DMS53 (cell line): ENCODE measurements at regions not wholly inside any gene's neighbourhood (a gene's known extent, or its start where the extent isn't known, plus 50 kb on each side); places are given as distances from the start of the nearest gene placed in this dataset.

Source experiments
- DNase-seq: peaks from one replicate; lab custom pipeline; 2025; lab: John Stamatoyannopoulos, UW

DNA sequence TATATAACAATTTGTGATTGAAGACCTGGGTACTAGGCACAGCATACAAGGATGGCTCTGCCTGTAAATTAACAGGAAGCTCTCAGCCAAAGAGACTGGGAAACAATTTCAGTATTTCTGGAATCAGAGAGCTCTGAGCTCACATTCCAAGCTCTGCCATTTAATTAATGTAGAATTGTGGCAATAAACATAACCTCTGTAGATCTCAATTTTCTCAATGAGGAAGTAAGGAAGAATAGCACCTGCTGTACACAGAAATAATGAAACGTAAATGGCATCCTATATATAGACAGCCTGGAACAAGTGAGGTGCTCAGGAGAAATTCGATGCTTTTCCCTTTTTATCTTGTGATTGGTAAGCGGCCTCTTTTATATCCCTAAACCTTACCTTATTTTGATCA, 538.5 kb upstream of the JAG1 start:
- DNase-seq, result no peak

DNA sequence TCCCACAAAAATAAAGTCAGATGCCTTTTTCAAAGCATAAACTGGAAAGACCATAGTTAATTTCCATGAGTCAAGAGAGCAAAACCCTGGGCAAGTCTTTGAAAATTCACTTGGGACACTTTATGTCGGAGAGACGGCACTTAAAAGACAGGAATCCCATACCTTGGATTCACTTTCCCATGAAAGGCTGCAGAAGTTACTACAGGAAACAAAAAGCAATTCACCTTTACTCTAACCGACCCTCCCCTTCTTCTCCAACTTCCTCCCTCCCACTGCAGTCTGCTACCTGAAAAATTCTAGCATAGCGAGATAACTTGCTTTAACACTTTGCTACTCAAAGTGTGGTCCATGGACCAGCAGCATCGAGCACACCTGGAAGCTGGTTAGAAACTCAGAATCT, 539.1 kb upstream of the JAG1 start:
- no peak for DNase-seq

DNA sequence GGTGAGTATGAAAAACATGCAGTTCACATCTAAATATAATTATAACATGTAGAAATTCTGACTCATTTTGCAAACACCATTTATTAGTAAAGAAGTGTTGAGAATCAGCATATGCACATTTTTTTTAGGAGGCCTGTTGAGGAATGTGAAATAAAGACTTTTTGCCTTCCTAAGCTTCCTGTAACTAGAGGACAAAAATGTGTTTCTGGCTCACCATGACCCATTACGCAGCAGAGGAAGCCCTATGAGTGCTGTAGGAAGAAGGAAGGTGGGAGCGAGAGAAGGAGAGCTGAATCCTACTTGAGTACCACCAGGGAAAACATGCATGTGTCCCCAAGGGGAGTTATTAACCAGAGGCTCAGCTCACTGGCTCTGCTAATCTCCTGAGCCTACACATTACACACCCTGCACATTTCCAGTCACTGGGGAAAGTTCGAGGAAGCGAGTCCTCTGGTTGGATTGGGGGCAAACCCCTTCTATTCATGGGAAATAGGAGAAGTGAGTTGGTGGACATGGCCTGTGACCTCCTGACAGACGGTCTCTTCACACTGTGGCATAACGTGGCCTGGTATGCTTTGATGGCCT, 540.5 kb upstream of the JAG1 start:
- no peak for DNase-seq

DNA sequence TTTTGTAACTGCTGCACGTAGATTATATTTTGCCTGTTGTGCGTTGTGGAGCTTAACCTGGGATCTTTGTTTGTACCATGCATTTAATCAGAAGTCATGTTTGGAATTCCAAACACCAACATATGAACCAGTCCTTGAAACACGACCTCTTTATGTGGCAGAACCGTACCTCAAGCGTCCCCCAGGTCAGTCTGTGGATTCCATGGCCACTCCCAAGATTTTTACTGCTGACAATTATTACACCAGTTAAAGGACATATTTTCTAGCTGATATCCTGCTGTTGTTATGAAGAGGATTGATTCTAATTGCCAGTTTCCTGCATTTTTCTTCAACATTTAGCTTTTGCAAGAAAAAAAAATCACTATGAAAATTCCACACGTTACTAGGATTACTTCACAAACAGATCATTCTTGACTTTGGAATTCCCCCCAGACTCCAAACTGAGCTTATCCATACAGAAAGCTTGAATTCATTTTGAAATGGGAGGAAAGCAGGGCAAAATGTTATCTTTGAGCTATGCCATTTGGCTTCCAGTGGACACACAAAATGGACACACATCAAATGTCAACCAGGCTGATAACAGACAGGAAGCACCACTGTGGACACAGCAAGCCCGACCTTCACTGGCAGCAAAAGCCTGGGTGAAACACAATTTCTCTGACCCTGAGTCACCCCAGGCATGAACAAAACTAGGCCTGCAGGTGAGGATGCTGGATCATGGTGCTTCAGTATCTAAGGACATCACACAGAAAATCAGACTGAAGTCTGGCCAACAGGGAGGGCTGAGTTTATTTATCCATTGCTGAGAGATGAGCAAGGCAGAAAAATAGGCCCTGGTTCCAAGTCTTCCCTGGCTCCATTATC, 542.9 kb upstream of the JAG1 start:
- peak; percentile 14 for DNase-seq

DNA sequence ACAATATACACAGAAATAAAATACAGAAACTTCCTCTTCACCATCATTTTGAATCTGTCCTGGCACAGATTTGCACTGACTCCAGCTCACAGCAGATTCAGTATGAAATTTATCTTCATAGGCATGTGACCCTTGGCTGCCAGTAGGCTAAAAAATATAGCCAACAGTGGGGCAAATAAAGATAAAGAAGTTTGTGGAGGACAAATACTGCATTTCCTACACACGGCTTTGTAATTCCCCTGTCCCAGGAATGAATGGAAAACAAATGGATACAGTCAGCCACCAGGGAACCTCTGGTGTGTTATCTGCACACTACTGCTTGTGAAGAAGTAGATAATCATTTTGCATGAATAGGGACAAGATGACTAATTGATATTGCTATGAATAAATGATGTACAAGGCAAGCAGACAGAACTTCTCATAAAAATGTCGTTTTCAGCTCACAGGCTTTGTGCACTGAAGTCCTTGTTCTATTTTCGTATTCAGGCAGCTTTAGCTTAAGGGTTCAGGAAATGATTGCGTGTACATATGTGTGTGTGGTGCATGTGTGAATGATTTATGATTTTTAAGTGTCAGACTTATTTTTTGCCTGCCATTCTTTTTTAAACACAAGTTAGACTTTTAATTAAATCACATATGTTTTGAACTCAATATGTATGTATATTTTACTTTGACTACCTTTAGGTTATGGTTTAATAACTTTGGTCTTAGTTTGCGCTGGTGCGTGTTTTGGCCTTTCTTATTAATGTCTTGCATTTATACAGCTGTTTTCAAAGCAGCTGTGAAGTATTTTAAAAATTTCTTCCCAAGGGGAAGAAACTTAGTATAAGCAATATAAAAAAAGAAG, 543.8 kb upstream of the JAG1 start:
- DNase-seq, result no peak

DNA sequence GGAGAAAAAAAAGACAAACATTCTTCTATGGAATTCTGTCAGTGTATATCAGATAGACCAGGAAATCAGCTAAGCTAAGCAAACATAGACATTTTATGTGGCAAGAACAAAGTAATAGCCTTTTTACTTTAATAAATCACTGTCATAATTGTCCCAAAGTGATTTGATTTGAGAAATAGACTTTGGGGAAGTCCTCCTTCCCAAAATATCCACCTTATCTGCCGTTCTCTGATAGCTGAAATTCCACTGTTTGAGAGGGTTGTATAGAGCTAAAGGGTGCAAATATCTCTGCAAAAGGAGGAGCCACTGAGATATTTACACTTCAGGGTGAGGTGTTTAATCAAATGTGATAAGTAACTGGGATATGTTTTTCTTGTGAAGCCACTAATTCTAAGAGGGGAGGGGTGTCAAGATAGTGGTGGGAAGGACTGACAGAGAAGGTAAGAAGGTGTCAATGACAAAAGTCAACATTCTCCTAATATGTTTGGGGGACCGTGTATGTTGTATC, 544.4 kb upstream of the JAG1 start:
- no peak for DNase-seq

DNA sequence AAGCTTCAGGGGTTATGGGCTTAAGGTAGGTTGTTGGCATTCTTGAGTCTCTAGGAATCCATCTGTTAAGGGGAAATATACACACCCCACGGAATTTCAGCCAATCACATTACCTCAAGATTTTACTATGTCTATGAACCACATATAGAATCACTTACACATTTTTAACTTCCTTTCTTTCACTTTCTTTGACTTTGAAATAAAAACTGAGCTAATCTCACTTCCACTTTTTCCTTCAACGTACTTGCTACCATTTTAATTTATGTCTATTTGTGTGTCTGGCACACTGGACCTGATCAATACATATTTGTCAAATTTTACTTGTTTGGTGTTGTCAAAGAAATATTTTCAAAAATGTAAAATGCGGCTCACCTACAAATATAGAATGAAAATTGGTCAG, 545.4 kb upstream of the JAG1 start:
- no peak for DNase-seq

DNA sequence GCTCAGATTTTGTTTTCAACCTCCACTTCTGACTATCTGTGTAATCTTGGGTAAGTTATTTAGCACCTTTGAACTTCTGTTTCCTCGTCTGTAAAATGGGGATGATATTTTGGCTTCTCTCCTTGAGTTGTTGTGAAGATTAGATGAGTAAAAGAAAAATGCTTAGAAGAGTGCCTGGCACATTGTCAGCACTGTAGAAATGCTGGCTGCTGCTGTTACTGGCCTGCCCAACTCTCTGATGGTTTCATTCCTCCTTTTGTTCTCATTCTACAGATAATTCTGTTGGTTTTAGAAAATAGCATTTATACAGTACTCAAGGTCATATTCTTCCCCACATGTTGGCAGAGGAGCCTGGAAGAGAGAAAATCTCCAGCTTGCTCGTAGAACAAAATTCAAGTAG, 547.2 kb upstream of the JAG1 start:
- DNase-seq, result no peak

DNA sequence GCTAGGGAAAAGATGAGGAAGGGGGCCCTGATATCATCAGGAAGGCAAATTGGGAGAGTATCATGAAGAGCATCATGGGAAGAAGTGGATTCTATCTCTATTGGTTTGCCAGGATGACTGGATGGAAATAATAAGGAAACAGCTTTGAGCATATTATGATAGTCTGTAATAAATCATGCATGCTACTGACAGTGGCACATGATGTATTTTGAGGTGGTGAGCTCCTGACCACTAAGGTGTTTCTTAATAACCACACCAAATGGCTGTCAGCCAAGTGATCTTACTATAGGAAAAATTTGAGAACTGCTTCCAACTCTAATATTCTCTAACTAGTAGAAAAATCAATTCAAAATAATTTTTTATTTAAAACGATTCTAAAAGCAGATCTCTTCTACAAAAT, 548.4 kb upstream of the JAG1 start:
- DNase-seq, result no peak

DNA sequence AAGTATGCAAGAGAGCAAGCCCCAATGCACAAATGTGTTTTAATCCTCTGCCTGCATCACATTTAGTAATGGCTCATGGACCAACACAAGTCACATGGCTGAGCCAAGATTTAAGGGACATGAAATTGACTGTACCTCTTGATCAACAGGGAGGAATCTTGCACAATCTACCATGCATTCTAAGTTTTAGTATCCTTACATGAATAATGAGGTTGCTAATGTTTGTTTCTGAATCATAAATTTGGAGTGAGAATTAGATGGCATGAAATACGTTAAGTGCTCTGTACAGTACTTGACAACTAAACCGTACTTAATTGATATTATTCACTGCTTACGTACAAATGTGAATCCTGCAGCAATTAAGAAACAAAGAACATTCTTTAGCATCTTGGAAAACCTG, 553.8 kb upstream of the JAG1 start:
- no peak for DNase-seq

DNA sequence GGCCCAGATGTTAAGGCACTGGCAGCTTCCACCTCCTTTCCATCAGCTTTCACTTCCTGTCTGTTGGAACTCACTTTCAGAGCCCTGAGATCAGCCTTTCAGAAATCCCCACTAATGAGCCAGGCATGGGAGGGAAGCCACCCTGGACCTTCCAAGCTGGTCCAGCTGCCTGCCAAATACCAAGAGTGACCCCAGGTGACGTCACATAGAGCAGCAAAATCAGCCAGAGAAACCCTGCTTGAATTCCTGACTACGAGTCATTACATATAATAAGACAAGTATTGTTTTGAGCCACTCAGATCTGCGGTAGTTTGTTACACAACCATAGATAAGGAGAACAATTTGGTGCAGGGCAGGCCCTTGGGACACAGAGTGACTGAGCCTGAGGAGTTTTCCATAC, 556.0 kb upstream of the JAG1 start:
- peak; percentile 11 for DNase-seq

DNA sequence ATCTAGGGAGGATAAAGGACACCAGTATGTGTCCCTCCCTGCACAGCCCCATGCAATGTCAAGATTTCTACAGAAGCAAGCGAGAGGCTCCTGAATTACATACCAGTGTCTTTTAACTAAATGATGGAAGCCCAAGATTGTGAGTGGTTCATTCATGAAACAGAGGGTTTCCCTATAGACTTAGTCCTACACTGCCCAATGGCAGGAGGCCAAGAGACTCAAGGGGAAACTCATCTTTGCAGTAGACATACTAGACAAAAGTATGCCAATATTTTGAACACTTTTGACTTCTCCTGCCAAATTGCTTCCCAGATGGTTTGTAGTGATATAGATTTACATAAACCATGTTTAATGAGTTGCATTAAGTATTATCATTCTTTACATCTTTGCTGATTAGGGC, 557.2 kb upstream of the JAG1 start:
- DNase-seq, result no peak

DNA sequence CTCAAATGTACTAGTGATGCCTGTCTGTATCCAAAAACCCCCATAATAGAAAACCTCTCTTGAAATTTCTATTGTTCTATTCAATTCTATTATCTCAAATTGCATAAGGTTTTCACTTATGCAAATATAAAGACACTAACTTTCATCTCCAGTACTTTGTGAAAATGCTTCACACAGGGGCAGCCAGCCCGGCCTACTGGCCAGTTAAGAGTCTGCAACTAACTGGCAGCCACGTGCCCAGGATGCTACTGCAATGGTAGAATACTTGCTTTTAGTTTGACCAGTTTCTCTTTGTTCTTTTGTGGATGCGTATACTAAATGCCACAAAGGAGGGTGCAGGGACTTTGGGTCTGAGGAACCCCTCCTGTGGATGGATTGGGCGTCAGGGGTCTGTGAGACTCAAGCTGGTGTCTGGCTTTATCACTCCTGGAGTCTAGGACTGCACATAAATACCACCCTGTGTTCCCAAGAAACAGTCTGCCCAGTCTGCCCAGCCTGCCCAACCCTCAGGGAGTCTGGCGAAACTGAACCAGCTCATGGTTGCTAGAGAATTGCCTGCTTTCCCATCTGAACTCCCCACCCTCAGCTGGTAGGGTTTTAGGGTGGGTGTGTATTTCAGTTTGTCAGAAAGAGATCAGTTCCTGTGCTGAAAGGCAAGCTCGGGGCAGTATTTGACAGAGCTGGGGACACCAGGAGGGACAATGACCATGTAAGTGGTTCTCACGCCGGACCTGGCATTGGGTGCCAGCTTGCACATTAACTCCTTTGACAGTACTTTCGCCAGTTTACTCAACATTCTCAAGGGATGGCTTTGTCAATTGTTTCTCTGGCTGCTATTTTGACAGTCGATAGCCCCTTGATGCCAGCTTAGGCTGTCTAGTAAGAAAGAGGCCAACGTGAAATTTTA, 558.2 kb upstream of the JAG1 start:
- DNase-seq, result no peak

DNA sequence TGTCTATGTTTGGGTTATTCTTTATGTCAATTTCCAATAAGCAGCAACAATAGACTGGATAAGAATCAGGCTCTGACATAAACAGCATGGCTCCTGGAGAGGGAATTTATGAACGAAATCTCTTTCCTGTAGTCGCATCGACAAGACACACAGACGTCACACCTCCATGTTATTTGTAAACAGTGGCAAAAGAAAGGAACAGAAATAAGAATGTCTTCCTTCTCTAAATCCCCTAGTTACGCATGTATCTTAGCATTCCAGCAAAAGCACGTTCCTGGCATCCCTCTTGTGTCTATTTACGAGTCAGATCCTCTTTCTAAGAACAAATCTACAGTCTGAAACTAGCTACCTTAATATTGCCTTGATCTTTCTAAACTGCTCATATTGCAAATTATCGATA, 559.1 kb upstream of the JAG1 start:
- no peak for DNase-seq

DNA sequence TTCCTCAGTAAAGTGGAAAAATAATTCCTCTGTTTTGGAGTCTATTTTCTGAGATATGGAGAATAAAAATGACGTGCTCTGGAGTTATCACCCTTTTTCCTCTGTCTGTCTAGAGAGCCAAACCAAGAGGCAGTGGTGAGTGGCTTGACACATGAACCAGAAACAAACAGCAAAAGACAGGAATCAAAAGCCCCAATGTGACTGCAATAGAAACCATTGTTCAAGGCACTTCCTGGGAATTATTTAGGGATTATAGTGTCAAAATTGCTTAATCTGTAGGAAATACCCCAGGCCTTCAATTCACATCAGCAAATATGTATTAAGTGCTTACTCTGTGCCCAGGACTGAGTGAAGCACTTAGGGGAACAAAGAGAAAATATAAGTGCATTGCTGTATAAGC, 560.4 kb upstream of the JAG1 start:
- no peak for DNase-seq

DNA sequence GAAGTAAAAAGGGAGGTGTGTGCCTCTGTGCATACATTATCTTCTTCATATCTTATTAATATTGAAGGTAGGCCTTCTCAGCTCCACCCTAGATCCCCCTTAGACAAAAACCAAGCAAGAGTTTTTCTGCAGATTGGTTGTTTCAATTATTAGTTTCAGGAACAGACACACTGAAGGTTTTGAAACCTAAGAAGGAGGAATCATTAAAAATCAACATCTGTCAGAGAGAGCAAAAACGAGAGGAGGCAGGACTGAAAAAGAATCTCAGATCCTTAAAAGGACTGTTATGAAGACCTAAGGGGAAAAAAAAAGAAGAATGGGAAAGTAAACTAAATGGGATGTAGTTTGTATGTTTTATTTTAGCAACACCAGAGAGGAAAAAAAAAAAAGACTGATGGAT, 560.8 kb upstream of the JAG1 start:
- DNase-seq, result no peak

DNA sequence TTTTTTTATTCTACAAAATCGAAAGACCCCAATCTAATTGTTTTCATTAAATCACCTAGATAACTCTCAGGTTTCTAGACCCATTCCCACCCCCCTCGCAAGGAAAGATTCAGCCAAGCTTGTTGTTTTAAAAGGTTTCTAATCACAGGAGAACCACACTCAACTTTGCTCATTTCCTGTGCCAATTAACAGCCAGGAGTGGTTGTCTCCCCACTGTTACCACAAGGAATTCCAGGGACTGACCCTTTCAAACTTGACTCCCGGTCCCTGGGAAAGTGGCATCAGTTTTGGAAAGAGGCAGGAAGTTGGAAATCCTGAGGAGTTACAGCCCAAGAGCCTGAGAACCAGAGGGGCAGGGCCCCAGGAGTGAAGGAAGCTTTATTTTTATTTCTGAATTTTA, 561.3 kb upstream of the JAG1 start:
- DNase-seq, result no peak

DNA sequence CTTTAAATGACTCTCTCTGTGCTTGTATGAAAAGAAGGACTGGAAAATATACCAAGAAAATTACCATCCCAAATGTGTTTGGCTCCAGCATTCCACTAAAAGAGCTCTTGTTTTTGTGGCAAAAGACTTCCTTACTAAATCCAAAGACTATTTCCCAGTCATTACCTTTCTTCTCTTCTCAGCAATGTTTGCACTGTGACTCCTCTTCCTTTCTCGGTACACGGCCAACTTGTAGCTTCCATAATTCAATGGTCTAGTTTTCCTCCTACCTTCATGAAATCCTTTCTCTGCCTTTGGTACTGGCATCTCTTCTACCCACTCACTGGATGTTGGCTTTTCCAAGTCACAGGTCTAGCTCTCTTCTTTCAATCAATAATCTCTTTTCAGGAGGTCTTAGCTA, 568.5 kb upstream of the JAG1 start:
- DNase-seq, result no peak

DNA sequence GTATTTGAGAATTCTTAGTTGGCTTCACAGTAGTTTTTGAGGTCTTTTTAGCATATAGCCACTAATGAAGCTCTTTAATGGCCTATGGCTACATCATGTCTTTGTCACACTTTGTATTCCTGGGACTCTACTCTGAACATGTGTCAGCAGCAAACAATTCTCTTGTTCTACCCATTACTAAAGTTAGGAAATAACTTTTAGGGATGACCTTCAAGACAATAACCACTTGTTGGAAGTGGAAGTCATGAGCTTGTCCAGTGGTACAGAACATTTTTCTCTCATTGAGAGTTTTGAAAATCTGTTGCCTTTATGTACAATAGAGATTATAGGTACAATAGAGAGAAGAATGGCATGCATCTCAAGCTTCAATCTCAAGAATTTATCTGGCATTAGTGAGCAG, 571.6 kb upstream of the JAG1 start:
- no peak for DNase-seq

DNA sequence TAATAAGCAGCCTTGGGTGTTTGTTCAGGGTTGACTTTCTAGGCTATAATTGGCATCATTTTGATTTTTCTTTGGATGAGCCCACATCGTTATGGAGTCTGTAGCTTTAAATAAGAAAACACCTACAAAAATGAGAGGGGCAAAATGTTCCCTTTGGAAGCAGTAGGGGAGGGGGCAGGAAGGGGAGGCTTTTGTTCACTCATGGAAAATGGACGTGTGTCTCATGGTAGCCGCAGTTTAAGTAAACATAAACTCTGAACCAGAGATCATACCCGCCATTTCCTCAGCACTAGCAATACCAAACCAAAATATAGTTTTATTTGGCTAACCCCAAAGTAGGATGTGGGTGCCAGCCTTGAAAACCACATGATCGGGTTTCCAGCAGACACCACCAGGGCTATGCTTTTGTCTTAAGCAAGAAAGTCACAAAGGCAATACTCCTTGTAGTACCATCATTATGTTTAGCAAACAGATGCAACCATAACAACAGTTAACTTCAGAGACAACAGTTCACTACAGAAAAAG, 572.5 kb upstream of the JAG1 start:
- no peak for DNase-seq
